ENCODE measurements at regions not wholly inside any gene's neighbourhood (a gene's known extent, or its start where the extent isn't known, plus 50 kb on each side); places are given as distances from the start of the nearest gene placed in this dataset.
"Not testable (repeated sequence)": the region's sequence is repeated elsewhere in the genome, so short reads cannot be mapped to it uniquely, and the experiment has no call there.

- DNase-seq (ENCODE audit: extremely low read depth, low read depth), result no peak
- no peak for TF ChIP-seq CTCF (IDR thresholded peaks at IDR 0.05; ENCODE audit: low read depth, low read length)
These were observed 276.3 kb upstream of the PTBP2 start for GRCh38 chr1:96445302-96445701.

GRCh38 chr1:96464066-96464465, 257.5 kb upstream of the PTBP2 start:
- no peak for TF ChIP-seq CTCF (IDR thresholded peaks at IDR 0.05; ENCODE audit: low read depth, low read length)

GRCh38 chr1:96464522-96464921, 257.1 kb upstream of the PTBP2 start:
- DNase-seq (ENCODE audit: extremely low read depth, low read depth), result no peak
- no peak for TF ChIP-seq CTCF (IDR thresholded peaks at IDR 0.05; ENCODE audit: low read depth, low read length)

More at GRCh38 chr1:96464066-96464465, 257.5 kb upstream of the PTBP2 start:
- DNase-seq (ENCODE audit: extremely low read depth, low read depth), result no peak

GRCh38 chr1:96464991-96465390, 256.6 kb upstream of the PTBP2 start:
- no peak for DNase-seq (ENCODE audit: extremely low read depth, low read depth)
- TF ChIP-seq CTCF (IDR thresholded peaks at IDR 0.05; ENCODE audit: low read depth, low read length), result no peak

- peak; percentile 12 for DNase-seq (ENCODE audit: extremely low read depth, low read depth)
These were observed 256.1 kb upstream of the PTBP2 start for GRCh38 chr1:96465441-96465840.

GRCh38 chr1:96466842-96467241, 254.7 kb upstream of the PTBP2 start:
- no peak for DNase-seq (ENCODE audit: extremely low read depth, low read depth)
- TF ChIP-seq CTCF (IDR thresholded peaks at IDR 0.05; ENCODE audit: low read depth, low read length), result no peak

More at GRCh38 chr1:96465441-96465840, 256.1 kb upstream of the PTBP2 start:
- TF ChIP-seq CTCF (IDR thresholded peaks at IDR 0.05; ENCODE audit: low read depth, low read length), result no peak

GRCh38 chr1:96469726-96470125, 251.9 kb upstream of the PTBP2 start:
- DNase-seq (ENCODE audit: extremely low read depth, low read depth), result not testable (repeated sequence)

GRCh38 chr1:96472471-96472870, 249.1 kb upstream of the PTBP2 start:
- no peak for DNase-seq (ENCODE audit: extremely low read depth, low read depth)
- TF ChIP-seq CTCF (IDR thresholded peaks at IDR 0.05; ENCODE audit: low read depth, low read length), result no peak

Measured in AG09319 (cell line).